GM23338 (cell line): ENCODE measurements at regions not wholly inside any gene's neighbourhood (a gene's known extent, or its start where the extent isn't known, plus 50 kb on each side); places are given as distances from the start of the nearest gene placed in this dataset.

Source experiments
- ATAC-seq: fragments of 200-7000 bp; cut with Tn5 transposase; 3 replicates; pipeline ENCODE4 v1.9.1; 2020
- DNase-seq: peaks from one replicate; pipeline ENCODE4 v3.0.0-alpha.2; 2015; ENCODE audit warnings: low spot score
- H2AFZ ChIP-seq: fragments of 200-600 bp; sonication (generic); 2 replicates; pipeline ENCODE4 v1.8.0; 2016; ENCODE audit warnings: antibody characterized with exemption, mild to moderate bottlenecking, moderate library complexity
- H3F3A ChIP-seq: fragments of 200-600 bp; sonication (generic); replicated peaks from 2 replicates; pipeline ENCODE4 v1.8.0; 2017; ENCODE audit warnings: antibody characterized with exemption, mixed run types, low read depth
- H3K27ac ChIP-seq: fragments of 200-600 bp; sonication (generic); 2 replicates; pipeline ENCODE4 v1.6.1; 2016; ENCODE audit warnings: low read depth
- H3K27me3 ChIP-seq: fragments of 200-600 bp; sonication (generic); 2 replicates; pipeline ENCODE4 v1.8.0; 2016; ENCODE audit warnings: mild to moderate bottlenecking, mixed run types, moderate library complexity; ENCODE audit not compliant: insufficient read depth
- H3K36me3 ChIP-seq: fragments of 200-600 bp; sonication (generic); 2 replicates; pipeline ENCODE4 v1.8.0; 2016; ENCODE audit warnings: mild to moderate bottlenecking; ENCODE audit not compliant: insufficient read depth
- H3K4me1 ChIP-seq: fragments of 200-600 bp; sonication (generic); 2 replicates; pipeline ENCODE4 v1.8.0; 2016; ENCODE audit warnings: mild to moderate bottlenecking, moderate library complexity; ENCODE audit not compliant: insufficient read depth
- H3K4me2 ChIP-seq: fragments of 200-600 bp; sonication (generic); 2 replicates; pipeline ENCODE4 v1.7.1; 2017; ENCODE audit warnings: mixed run types
- H3K4me3 ChIP-seq: fragments of 200-600 bp; sonication (generic); 2 replicates; pipeline ENCODE4 v1.6.1; 2016; ENCODE audit warnings: mixed run types
- H3K79me2 ChIP-seq: fragments of 200-600 bp; sonication (generic); replicated peaks from 2 replicates; pipeline ENCODE4 v1.8.0; 2017; ENCODE audit warnings: mild to moderate bottlenecking; ENCODE audit not compliant: insufficient read depth
- H3K9me2 ChIP-seq: fragments of 200-600 bp; sonication (generic); 2 replicates; pipeline ENCODE4 v1.8.0; 2017; ENCODE audit not compliant: insufficient read depth
- H4K20me1 ChIP-seq: fragments of 200-600 bp; sonication (generic); replicated peaks from 2 replicates; pipeline ENCODE4 v1.8.0; 2017; ENCODE audit warnings: mild to moderate bottlenecking; ENCODE audit not compliant: insufficient read depth
- H3K27ac Mint-ChIP-seq: 2 replicates; pipeline ENCODE4 v1.8.0; 2020; ENCODE audit warnings: inconsistent platforms, mild to moderate bottlenecking, moderate library complexity, mixed read lengths
- H3K27me3 Mint-ChIP-seq: 3 replicates; pipeline ENCODE4 v1.8.0; 2022; ENCODE audit warnings: low read depth, mild to moderate bottlenecking, moderate library complexity, mixed read lengths, inconsistent platforms; ENCODE audit not compliant: insufficient read depth, poor library complexity
- H3K36me3 Mint-ChIP-seq: 3 replicates; pipeline ENCODE4 v1.8.0; 2021; ENCODE audit warnings: low read depth, mild to moderate bottlenecking, inconsistent platforms, moderate library complexity, mixed read lengths
- H3K4me1 Mint-ChIP-seq: 3 replicates; pipeline ENCODE4 v1.8.0; 2020; ENCODE audit warnings: mild to moderate bottlenecking, inconsistent platforms, mixed read lengths
- H3K4me3 Mint-ChIP-seq: 3 replicates; pipeline ENCODE4 v1.8.0; 2021; ENCODE audit warnings: moderate library complexity, mild to moderate bottlenecking, inconsistent platforms, mixed read lengths
- H3K9me3 Mint-ChIP-seq: 3 replicates; pipeline ENCODE4 v1.8.0; 2020; ENCODE audit warnings: moderate library complexity, mild to moderate bottlenecking, inconsistent platforms, mixed read lengths
- JUNB ChIP-seq: IDR thresholded peaks from one replicate; pipeline ENCODE4 v1.6.1; 2016; ENCODE audit warnings: antibody characterized with exemption; ENCODE audit not compliant: unreplicated experiment
- NANOG ChIP-seq: IDR thresholded peaks from 2 replicates; pipeline ENCODE4 v1.6.1; 2016; ENCODE audit warnings: antibody characterized with exemption, borderline replicate concordance
- POLR2AphosphoS5 ChIP-seq: IDR thresholded peaks from 2 replicates; pipeline ENCODE4 v1.6.1; 2016; ENCODE audit warnings: antibody characterized with exemption, low read depth
- STAT1 ChIP-seq: IDR thresholded peaks from one replicate; pipeline ENCODE4 v1.6.1; 2016; ENCODE audit warnings: antibody characterized with exemption; ENCODE audit not compliant: unreplicated experiment
- ZNF114 ChIP-seq: fragments of 250-450 bp; sonication (Bioruptor Pico); IDR thresholded peaks from 2 replicates; pipeline ENCODE4 v1.5.0; 2020; ENCODE audit warnings: mild to moderate bottlenecking, moderate library complexity
- ZNF331 ChIP-seq: fragments of 250-450 bp; sonication (Bioruptor Pico); IDR thresholded peaks from 2 replicates; pipeline ENCODE4 v1.5.0; 2020; ENCODE audit warnings: low read depth, mild to moderate bottlenecking, moderate library complexity
- ZNF462 ChIP-seq: fragments of 250-450 bp; sonication (Bioruptor Pico); IDR thresholded peaks from 2 replicates; pipeline ENCODE4 v1.5.0; 2020; ENCODE audit warnings: mild to moderate bottlenecking, moderate library complexity

GRCh38 chr2:12539776-12540562 is 176.8 kb upstream of the TRIB2 start:
- H3K9me3 Mint-ChIP-seq: no peaks in the 10 kb centered on the region; the same call in 2 of the 3 replicates
- no peak overlapping the region for H3K27ac Mint-ChIP-seq
- Histone ChIP-seq H3F3A (no peaks in the 10 kb centered on the region), H2AFZ (no peak overlapping the region), H3K79me2 (no peaks in the 10 kb centered on the region), H3K36me3 (no peaks in the 10 kb centered on the region), H3K4me3 (no peak overlapping the region), H3K27ac (no peak overlapping the region), H3K27me3 (no peaks in the 10 kb centered on the region), H3K9me2 (no peaks in the 10 kb centered on the region), H3K4me2 (no peak overlapping the region), H3K4me1 (no peaks in the 10 kb centered on the region), H4K20me1 (no peaks in the 10 kb centered on the region)
- H3K4me1 Mint-ChIP-seq: peaks cover under 1% of the 10 kb centered on the region; the same call in 2 of the 3 replicates
- H3K36me3 Mint-ChIP-seq: no peaks in the 10 kb centered on the region
- no peaks in the 10 kb centered on the region for H3K27me3 Mint-ChIP-seq
- H3K4me3 Mint-ChIP-seq: no peak overlapping the region
- TF ChIP-seq JUNB: no peak
- TF ChIP-seq NANOG: no peak
- TF ChIP-seq POLR2AphosphoS5: no peak
- TF ChIP-seq ZNF462 (CRISPR knock-in tag): no peak
- TF ChIP-seq ZNF331 (CRISPR knock-in tag): no peak
- no peak for TF ChIP-seq STAT1
- no peak for TF ChIP-seq ZNF114
- no peak for ATAC-seq
- no peak for DNase-seq
